ENCODE measurements at regions not wholly inside any gene's neighbourhood (a gene's known extent, or its start where the extent isn't known, plus 50 kb on each side); places are given as distances from the start of the nearest gene placed in this dataset.

GRCh38 chr5:56367748-56368147, 134.6 kb upstream of the ANKRD55 start:
- in situ Hi-C loops (cut with MboI; ENCODE audit: low pct_unique_long_range_greater_than_20kb, low sequenced_read_pairs, unreplicated experiment), result no loop called here
- TF ChIP-seq CTCF (IDR thresholded peaks at IDR 0.05; ENCODE audit: extremely low read depth, insufficient read depth, missing control alignments), result no peak
- no peak for DNase-seq (ENCODE audit: low spot score)

GRCh38 chr5:56366986-56367385, 133.9 kb upstream of the ANKRD55 start:
- in situ Hi-C loops (cut with MboI; ENCODE audit: low pct_unique_long_range_greater_than_20kb, low sequenced_read_pairs, unreplicated experiment), result no loop called here
- no peak for DNase-seq (ENCODE audit: low spot score)
- TF ChIP-seq CTCF (IDR thresholded peaks at IDR 0.05; ENCODE audit: extremely low read depth, insufficient read depth, missing control alignments), result no peak

- TF ChIP-seq CTCF (IDR thresholded peaks at IDR 0.05; ENCODE audit: extremely low read depth, insufficient read depth, missing control alignments), result no peak
- no peak for DNase-seq (ENCODE audit: low spot score)
- in situ Hi-C loops (cut with MboI; ENCODE audit: low pct_unique_long_range_greater_than_20kb, low sequenced_read_pairs, unreplicated experiment), result no loop called here
Measured at GRCh38 chr5:56361398-56361797, 128.3 kb upstream of the ANKRD55 start.

GRCh38 chr5:56360816-56361215, 127.7 kb upstream of the ANKRD55 start:
- no peak for TF ChIP-seq CTCF (IDR thresholded peaks at IDR 0.05; ENCODE audit: extremely low read depth, insufficient read depth, missing control alignments)

GRCh38 chr5:56359809-56360685, 126.9 kb upstream of the ANKRD55 start:
- DNase-seq (ENCODE audit: low spot score), result no peak
- no peak for TF ChIP-seq CTCF (IDR thresholded peaks at IDR 0.05; ENCODE audit: extremely low read depth, insufficient read depth, missing control alignments)
- in situ Hi-C loops (cut with MboI; ENCODE audit: low pct_unique_long_range_greater_than_20kb, low sequenced_read_pairs, unreplicated experiment), result no loop called here

More at GRCh38 chr5:56360816-56361215, 127.7 kb upstream of the ANKRD55 start:
- in situ Hi-C loops (cut with MboI; ENCODE audit: low pct_unique_long_range_greater_than_20kb, low sequenced_read_pairs, unreplicated experiment), result no loop called here
- DNase-seq (ENCODE audit: low spot score), result no peak

- in situ Hi-C loops (cut with MboI; ENCODE audit: low pct_unique_long_range_greater_than_20kb, low sequenced_read_pairs, unreplicated experiment), result no loop called here
- TF ChIP-seq CTCF (IDR thresholded peaks at IDR 0.05; ENCODE audit: extremely low read depth, insufficient read depth, missing control alignments), result no peak
- DNase-seq (ENCODE audit: low spot score), result no peak
Measured at GRCh38 chr5:56358703-56359681, 125.9 kb upstream of the ANKRD55 start.

Measured in GM13977 (cell line).